SU-DHL-6 (cell line): ENCODE measurements at regions not wholly inside any gene's neighbourhood (a gene's known extent, or its start where the extent isn't known, plus 50 kb on each side); places are given as distances from the start of the nearest gene placed in this dataset.

Experiments used
- H2AFZ ChIP-seq: fragments of 200-600 bp; sonication (generic); 2 replicates; pipeline ENCODE4 v1.6.1; 2014; ENCODE audit warnings: low read depth, mild to moderate bottlenecking, moderate library complexity, mixed read lengths, antibody characterized with exemption, low read length; ENCODE audit not compliant: severe bottlenecking
- H3F3A ChIP-seq: fragments of 200-600 bp; shearing (Covaris generic); 2 replicates; pipeline ENCODE4 v1.6.0; 2016; ENCODE audit warnings: antibody characterized with exemption, mild to moderate bottlenecking; ENCODE audit not compliant: insufficient read depth
- H3K27ac ChIP-seq: fragments of 200-600 bp; sonication (generic); 2 replicates; pipeline ENCODE4 v1.5.1; 2016; ENCODE audit warnings: low read depth, mild to moderate bottlenecking, low read length, moderate library complexity, mixed read lengths
- H3K27me3 ChIP-seq: fragments of 200-600 bp; sonication (generic), shearing (Covaris generic); 2 replicates; pipeline ENCODE4 v1.6.0; 2014; ENCODE audit warnings: mild to moderate bottlenecking, low read length
- H3K36me3 ChIP-seq: fragments of 200-600 bp; sonication (generic); 2 replicates; pipeline ENCODE4 v1.6.1; 2014; ENCODE audit warnings: mild to moderate bottlenecking, low read length, mixed read lengths
- H3K4me2 ChIP-seq: fragments of 300-600, 200-600 bp; shearing (Covaris generic), sonication (generic); 2 replicates; pipeline ENCODE4 v1.6.0; 2014; ENCODE audit warnings: low read length, low read depth, mild to moderate bottlenecking; ENCODE audit not compliant: poor library complexity, severe bottlenecking
- H3K4me3 ChIP-seq: fragments of 200-600 bp; sonication (generic); 2 replicates; pipeline ENCODE4 v1.5.1; 2014; ENCODE audit warnings: antibody characterized with exemption, low read length, mild to moderate bottlenecking, mixed read lengths; ENCODE audit not compliant: insufficient read depth, poor library complexity, severe bottlenecking
- H3K79me2 ChIP-seq: fragments of 200-600 bp; sonication (generic); 2 replicates; pipeline ENCODE4 v1.6.1; 2014; ENCODE audit warnings: mild to moderate bottlenecking, low read length, moderate library complexity; ENCODE audit not compliant: insufficient read depth
- H3K9ac ChIP-seq: fragments of 200-600 bp; sonication (generic); 2 replicates; pipeline ENCODE4 v1.7.0; 2014; ENCODE audit warnings: mild to moderate bottlenecking, low read length
- H3K9me2 ChIP-seq: fragments of 200-600 bp; sonication (generic); replicated peaks from 2 replicates; pipeline ENCODE4 v1.6.1; 2014; ENCODE audit warnings: low read length; ENCODE audit not compliant: insufficient read depth
- H3K9me3 ChIP-seq: fragments of 200-600 bp; sonication (generic); 2 replicates; pipeline ENCODE4 v1.6.1; 2014; ENCODE audit warnings: low read length, mixed read lengths; ENCODE audit not compliant: insufficient read depth
- H4K20me1 ChIP-seq: fragments of 200-600 bp; sonication (generic); 2 replicates; pipeline ENCODE4 v1.6.1; 2014; ENCODE audit warnings: low read depth, mild to moderate bottlenecking, antibody characterized with exemption, low read length, moderate library complexity, mixed read lengths
- EZH2phosphoT487 ChIP-seq: fragments of 200-600 bp; sonication (generic), shearing (Covaris generic); conservative IDR thresholded peaks from 2 replicates; pipeline ENCODE4 v1.6.1; 2018; ENCODE audit warnings: mild to moderate bottlenecking, antibody characterized with exemption, low read length, moderate library complexity, mixed read lengths
- TF ChIP-seq, protein P1 (sequence below): fragments of 200-600 bp; sonication (generic); IDR thresholded peaks from one replicate; pipeline ENCODE4 v1.5.1; 2017; ENCODE audit warnings: antibody characterized with exemption, mild to moderate bottlenecking, low read length, moderate library complexity; ENCODE audit not compliant: insufficient read depth, poor library complexity, severe bottlenecking

DNA sequence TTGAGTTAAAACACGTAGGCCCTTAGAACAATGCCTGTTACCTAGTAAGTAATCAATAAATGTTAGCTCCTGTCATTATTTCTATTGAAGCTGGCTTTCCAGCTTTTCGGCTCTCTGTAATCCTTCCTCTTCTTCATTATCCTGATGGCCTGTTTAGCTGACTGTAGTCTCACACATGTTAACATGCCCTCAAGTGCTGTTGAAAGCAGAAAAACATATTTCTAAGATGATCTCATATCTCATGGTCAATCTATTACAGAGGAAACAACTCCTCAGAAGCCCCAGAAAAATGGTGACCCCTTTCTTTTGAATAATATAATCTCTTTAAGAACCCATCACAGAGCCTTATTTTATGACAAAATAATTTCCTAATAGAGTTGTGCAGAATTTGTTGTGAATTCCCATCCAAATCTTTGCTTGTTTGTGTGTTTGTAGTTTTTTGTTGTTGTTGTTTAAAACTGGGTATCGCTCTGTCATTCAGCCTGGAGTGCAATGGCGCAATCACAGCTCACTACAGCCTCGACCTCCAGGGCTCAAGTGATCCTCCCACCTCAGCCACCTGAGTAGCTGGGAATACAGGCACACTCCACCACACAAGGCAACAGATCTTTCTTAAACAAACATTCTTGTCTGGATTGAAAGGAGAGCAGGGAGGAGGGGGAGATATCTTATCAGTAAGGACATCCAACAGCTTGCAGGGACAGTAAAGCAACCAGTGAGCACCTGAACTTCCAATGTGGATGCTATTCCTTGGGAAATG lies 242.5 kb upstream of the CAND1 start:
- TF ChIP-seq, protein P1, sequence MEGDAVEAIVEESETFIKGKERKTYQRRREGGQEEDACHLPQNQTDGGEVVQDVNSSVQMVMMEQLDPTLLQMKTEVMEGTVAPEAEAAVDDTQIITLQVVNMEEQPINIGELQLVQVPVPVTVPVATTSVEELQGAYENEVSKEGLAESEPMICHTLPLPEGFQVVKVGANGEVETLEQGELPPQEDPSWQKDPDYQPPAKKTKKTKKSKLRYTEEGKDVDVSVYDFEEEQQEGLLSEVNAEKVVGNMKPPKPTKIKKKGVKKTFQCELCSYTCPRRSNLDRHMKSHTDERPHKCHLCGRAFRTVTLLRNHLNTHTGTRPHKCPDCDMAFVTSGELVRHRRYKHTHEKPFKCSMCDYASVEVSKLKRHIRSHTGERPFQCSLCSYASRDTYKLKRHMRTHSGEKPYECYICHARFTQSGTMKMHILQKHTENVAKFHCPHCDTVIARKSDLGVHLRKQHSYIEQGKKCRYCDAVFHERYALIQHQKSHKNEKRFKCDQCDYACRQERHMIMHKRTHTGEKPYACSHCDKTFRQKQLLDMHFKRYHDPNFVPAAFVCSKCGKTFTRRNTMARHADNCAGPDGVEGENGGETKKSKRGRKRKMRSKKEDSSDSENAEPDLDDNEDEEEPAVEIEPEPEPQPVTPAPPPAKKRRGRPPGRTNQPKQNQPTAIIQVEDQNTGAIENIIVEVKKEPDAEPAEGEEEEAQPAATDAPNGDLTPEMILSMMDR, result no peak
- TF ChIP-seq EZH2phosphoT487, result no peak
- H3K36me3 ChIP-seq, result no peaks in the 10 kb centered on the region
- no peak overlapping the region for H3K4me2 ChIP-seq
- no peaks in the 10 kb centered on the region for H3K9me3 ChIP-seq
- no peaks in the 10 kb centered on the region for H3K9me2 ChIP-seq
- no peak overlapping the region for H3K9ac ChIP-seq
- no peak overlapping the region for H3K4me3 ChIP-seq
- H4K20me1 ChIP-seq, result no peaks in the 10 kb centered on the region
- H2AFZ ChIP-seq, result no peak overlapping the region
- no peaks in the 10 kb centered on the region for H3K79me2 ChIP-seq
- H3F3A ChIP-seq, result no peaks in the 10 kb centered on the region
- no peak overlapping the region for H3K27ac ChIP-seq
- no peaks in the 10 kb centered on the region for H3K27me3 ChIP-seq

DNA sequence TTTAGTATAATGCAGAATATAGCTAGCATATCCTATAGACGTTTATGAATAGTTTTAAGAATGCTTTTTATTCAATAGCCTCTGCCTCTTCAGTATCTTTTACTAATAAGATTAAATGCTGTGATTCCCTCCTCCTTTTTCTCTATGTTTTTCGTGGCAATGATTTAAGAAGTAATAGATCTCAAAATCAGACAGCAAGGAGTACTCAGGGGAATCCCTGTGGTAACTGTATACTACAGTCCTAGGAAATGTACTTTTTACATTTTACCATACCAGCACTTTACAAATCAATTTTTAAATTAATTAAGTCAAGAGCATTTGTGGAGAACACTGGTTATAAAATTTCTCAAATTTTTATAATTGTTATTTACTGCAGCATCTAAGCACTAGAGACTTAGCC lies 240.6 kb upstream of the CAND1 start:
- Histone ChIP-seq H3K36me3 (no peaks in the 10 kb centered on the region), H3K9me3 (no peaks in the 10 kb centered on the region), H4K20me1 (no peaks in the 10 kb centered on the region), H3K27ac (no peak overlapping the region), H3K4me3 (no peak overlapping the region), H3K79me2 (no peaks in the 10 kb centered on the region), H3K4me2 (no peak overlapping the region), H3K9me2 (no peaks in the 10 kb centered on the region), H3K27me3 (no peaks in the 10 kb centered on the region), H3K9ac (no peak overlapping the region), H2AFZ (no peak overlapping the region), H3F3A (no peaks in the 10 kb centered on the region)
- TF ChIP-seq, protein P1, result no peak
- no peak for TF ChIP-seq EZH2phosphoT487

DNA sequence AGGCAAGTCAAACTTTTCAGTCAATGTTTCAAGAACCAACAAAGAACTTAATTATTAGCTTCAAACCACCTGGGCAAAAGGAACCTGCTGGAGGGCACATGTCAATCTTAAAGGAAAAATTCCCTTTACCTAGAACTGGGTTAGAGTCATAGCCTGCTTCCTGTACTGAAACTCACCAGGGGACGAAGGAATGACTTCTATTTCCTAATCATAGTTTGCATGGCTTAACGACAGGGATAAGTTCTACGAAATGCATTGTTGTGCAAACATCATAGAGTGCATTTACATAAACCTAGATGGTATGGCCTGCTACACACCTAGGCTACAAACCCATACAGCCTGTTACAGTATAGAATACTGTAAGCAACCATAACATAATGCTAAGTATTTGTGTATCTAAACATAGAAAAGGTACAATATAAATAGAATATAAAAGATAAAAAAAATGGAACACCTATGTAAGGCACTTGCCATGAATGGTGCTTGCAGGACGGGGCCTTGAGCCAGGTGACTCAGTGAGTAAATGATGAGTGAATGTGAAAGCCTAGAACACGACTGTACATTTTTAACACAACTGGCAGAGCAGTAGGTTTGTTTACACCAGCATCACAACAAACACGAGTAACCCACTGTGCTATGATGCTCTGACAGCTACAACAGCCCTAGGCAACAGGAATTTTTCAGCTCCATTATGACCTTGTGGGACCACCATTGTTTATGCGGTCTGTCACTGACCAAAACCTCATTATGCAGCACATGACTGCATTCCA lies 234.9 kb upstream of the CAND1 start:
- Histone ChIP-seq H3K27me3 (no peaks in the 10 kb centered on the region), H3K9me3 (no peaks in the 10 kb centered on the region), H3K9ac (no peak overlapping the region), H2AFZ (no peak overlapping the region), H3K79me2 (no peaks in the 10 kb centered on the region), H3K27ac (no peak overlapping the region), H3K36me3 (no peaks in the 10 kb centered on the region), H3K4me2 (no peak overlapping the region), H3K9me2 (no peaks in the 10 kb centered on the region), H3K4me3 (no peak overlapping the region), H3F3A (no peaks in the 10 kb centered on the region), H4K20me1 (no peaks in the 10 kb centered on the region)
- no peak for TF ChIP-seq EZH2phosphoT487
- TF ChIP-seq, protein P1, result no peak
